ENCODE measurements at regions not wholly inside any gene's neighbourhood (a gene's known extent, or its start where the extent isn't known, plus 50 kb on each side); places are given as distances from the start of the nearest gene placed in this dataset.
"Not testable (repeated sequence)": the region's sequence is repeated elsewhere in the genome, so short reads cannot be mapped to it uniquely, and the experiment has no call there.

GRCh38 chrX:112473654-112474053 lies 206.1 kb downstream of the LHFPL1 start:
- Histone ChIP-seq H3K4me1 (no peaks in the 10 kb centered on the region), H3K27me3 (no peaks in the 10 kb centered on the region), H3K9me3 (no peaks in the 10 kb centered on the region), H3K36me3 (no peaks in the 10 kb centered on the region), H3K27ac (no peak overlapping the region), H3K4me3 (no peak overlapping the region)
- DNase-seq (no peak), ATAC-seq (no peak)
- TF ChIP-seq CTCF (IDR thresholded peaks at IDR 0.05), result no peak
- intact Hi-C loops (cut with DNase I), result no loop called here

- TF ChIP-seq CTCF (IDR thresholded peaks at IDR 0.05), result no peak
- H3K4me1 ChIP-seq, result no peaks in the 10 kb centered on the region
- no peaks in the 10 kb centered on the region for H3K9me3 ChIP-seq
- H3K27me3 ChIP-seq, result no peaks in the 10 kb centered on the region
- no peak for ATAC-seq
- no peak overlapping the region for H3K27ac ChIP-seq
- no peak for DNase-seq
- H3K36me3 ChIP-seq, result no peaks in the 10 kb centered on the region
- no peak overlapping the region for H3K4me3 ChIP-seq
- intact Hi-C loops (cut with DNase I), result no loop called here
These were observed 209.2 kb downstream of the LHFPL1 start for GRCh38 chrX:112470551-112470950.

- H3K27ac ChIP-seq; ATAC-seq; intact Hi-C loops (cut with DNase I): not testable (repeated sequence)
These were observed 217.7 kb downstream of the LHFPL1 start for GRCh38 chrX:112461949-112462450.

GRCh38 chrX:112457788-112458187 lies 221.9 kb downstream of the LHFPL1 start:
- intact Hi-C loops (cut with DNase I), result no loop called here
- no peaks in the 10 kb centered on the region for H3K27me3 ChIP-seq
- H3K36me3 ChIP-seq, result no peaks in the 10 kb centered on the region
- TF ChIP-seq CTCF (IDR thresholded peaks at IDR 0.05), result no peak
- no peak overlapping the region for H3K27ac ChIP-seq
- no peaks in the 10 kb centered on the region for H3K9me3 ChIP-seq
- H3K4me3 ChIP-seq, result no peak overlapping the region
- no peaks in the 10 kb centered on the region for H3K4me1 ChIP-seq
- DNase-seq, result no peak
- ATAC-seq, result no peak

More at GRCh38 chrX:112461949-112462450, 217.7 kb downstream of the LHFPL1 start:
- not testable (repeated sequence) for H3K27me3 ChIP-seq, H3K9me3 ChIP-seq, DNase-seq, H3K4me1 ChIP-seq, H3K36me3 ChIP-seq, H3K4me3 ChIP-seq

GRCh38 chrX:112450810-112451209 lies 228.9 kb downstream of the LHFPL1 start:
- Histone ChIP-seq H3K36me3 (no peaks in the 10 kb centered on the region), H3K27ac (no peak overlapping the region), H3K9me3 (no peaks in the 10 kb centered on the region), H3K4me3 (no peak overlapping the region), H3K27me3 (no peaks in the 10 kb centered on the region), H3K4me1 (no peaks in the 10 kb centered on the region)
- no peak for TF ChIP-seq CTCF (IDR thresholded peaks at IDR 0.05)
- DNase-seq, result no peak
- intact Hi-C loops (cut with DNase I), result no loop called here
- ATAC-seq, result no peak

GRCh38 chrX:112440277-112440676 lies 239.5 kb downstream of the LHFPL1 start:
- intact Hi-C loops (cut with DNase I), result no loop called here

More at GRCh38 chrX:112440277-112440676, 239.5 kb downstream of the LHFPL1 start:
- H3K4me1 ChIP-seq, result no peaks in the 10 kb centered on the region
- no peak overlapping the region for H3K27ac ChIP-seq
- no peak for ATAC-seq
- no peaks in the 10 kb centered on the region for H3K27me3 ChIP-seq
- DNase-seq, result no peak
- no peaks in the 10 kb centered on the region for H3K36me3 ChIP-seq
- no peaks in the 10 kb centered on the region for H3K9me3 ChIP-seq
- no peak for TF ChIP-seq CTCF (IDR thresholded peaks at IDR 0.05)
- H3K4me3 ChIP-seq, result no peak overlapping the region

Data from upper lobe of right lung (tissue), 1 donor.